ENCODE measurements at regions not wholly inside any gene's neighbourhood (a gene's known extent, or its start where the extent isn't known, plus 50 kb on each side); places are given as distances from the start of the nearest gene placed in this dataset.

GRCh38 chr12:16135323-16135722 lies 142.2 kb downstream of the SLC15A5 start:
- H2BK12ac ChIP-seq (ENCODE audit: low read depth, low read length) = no peak overlapping the region
- no peaks in the 10 kb centered on the region for H3K79me2 ChIP-seq (ENCODE audit: control insufficient read depth in 1 of 2, insufficient read depth in 2 of 2, low read length in 2 of 2)
- no peaks in the 10 kb centered on the region for H4K20me1 ChIP-seq (replicated peaks in 1 of 2; ENCODE audit: control insufficient read depth in 1 of 2, insufficient read depth in 2 of 2, low read length in 2 of 2)
- no peak overlapping the region for H2BK120ac ChIP-seq (replicated peaks; ENCODE audit: low read depth, low read length)
- no peak overlapping the region for H3K14ac ChIP-seq (ENCODE audit: insufficient read length)
- no peak overlapping the region for H3K4ac ChIP-seq (replicated peaks; ENCODE audit: insufficient read length, low read depth, low read length)
- no peak overlapping the region for H3K23ac ChIP-seq (ENCODE audit: insufficient read length)
- DNase-seq (ENCODE audit: low read depth in 1 of 2, low spot score in 2 of 2) (no peak), FAIRE-seq (no peak)
- peaks cover 0 to 12% of the 10 kb centered on the region in 2 experiments; a peak in 2 of 4 replicates for H3K9me3 ChIP-seq (ENCODE audit: insufficient read depth in 2 of 2, low read depth in 1 of 2, low read length in 1 of 2)
- no peak overlapping the region for H3K56ac ChIP-seq (replicated peaks; ENCODE audit: insufficient read length, low read depth, low read length)
- H2BK20ac ChIP-seq (ENCODE audit: low read length) = no peak overlapping the region
- H4K8ac ChIP-seq (ENCODE audit: extremely low read depth, insufficient read depth, low read length) = no peak overlapping the region
- no peak overlapping the region for H2AFZ ChIP-seq (ENCODE audit: low read length)
- H4K5ac ChIP-seq (ENCODE audit: insufficient read length, low read depth, low read length) = no peak overlapping the region
- H3K79me1 ChIP-seq (ENCODE audit: low read depth, low read length) = no peaks in the 10 kb centered on the region
- CTCF ChIA-PET (ENCODE audit: partially characterized antibody) = interaction anchor here (0.6 to 1.0 kb wide), 2 partner anchors 13 to 194 kb away, joined by 3 to 4 read pairs; no protein-coding TSS in a partner anchor
- no peak overlapping the region for H4K91ac ChIP-seq (replicated peaks; ENCODE audit: insufficient read length, low read length)
- H3K9ac ChIP-seq (replicated peaks in 1 of 4; ENCODE audit: extremely low read depth in 1 of 4, low read depth in 3 of 4, low read length in 3 of 4) = no peak overlapping the region
- no peak overlapping the region for H3K4me2 ChIP-seq (ENCODE audit: insufficient read depth in 1 of 2, low read depth in 2 of 2, low read length in 2 of 2)
- no peaks in the 10 kb centered on the region for H3K4me1 ChIP-seq (replicated peaks in 1 of 4; ENCODE audit: control insufficient read depth in 3 of 4, insufficient read depth in 4 of 4, low read length in 3 of 4)
- no peaks in the 10 kb centered on the region for H3K27me3 ChIP-seq (replicated peaks in 1 of 4; ENCODE audit: control insufficient read depth in 3 of 4, extremely low read depth in 1 of 4, insufficient read depth in 3 of 4, low read length in 3 of 4)
- H3K4me3 ChIP-seq (ENCODE audit: extremely low read depth in 1 of 4, insufficient read depth in 2 of 4, low read depth in 3 of 4, low read length in 4 of 4) = no peak overlapping the region
- no peaks in the 10 kb centered on the region for H3K23me2 ChIP-seq (ENCODE audit: low read depth, low read length)
- H3K18ac ChIP-seq (ENCODE audit: extremely low read depth, low read length) = no peak overlapping the region
- no peaks in the 10 kb centered on the region for H3K36me3 ChIP-seq (ENCODE audit: control insufficient read depth in 2 of 4, insufficient read depth in 4 of 4, low read length in 3 of 4)
- WGBS, 2 experiments (ENCODE audit: extremely low coverage in 1 of 2, insufficient coverage in 1 of 2, insufficient read length in 1 of 2, insufficient replicate concordance in 2 of 2, low coverage in 1 of 2, low lambda C conversion rate in 2 of 2, missing lambda C conversion rate in 1 of 2) = 93% methylated on average over 2 of the region's 2 CpGs; no CpG with 5 or more reads in 1 of the 2 experiments
- POLR2A ChIA-PET (ENCODE audit: partially characterized antibody) = no interaction called here
- TF ChIP-seq FOSL1 (IDR thresholded peaks at IDR 0.05; ENCODE audit: insufficient read depth, low read depth, low read length) (no peak), SIRT6 (IDR thresholded peaks at IDR 0.05; ENCODE audit: low read length) (no peak), SP1 (IDR thresholded peaks at IDR 0.05; ENCODE audit: low read depth, low read length) (no peak), TBP (IDR thresholded peaks at IDR 0.05; ENCODE audit: low read depth, low read length) (no peak), CBX8 (IDR thresholded peaks at IDR 0.05; ENCODE audit: borderline replicate concordance, low read depth, low read length) (no peak)
- no peak overlapping the region for H2BK5ac ChIP-seq (ENCODE audit: low read depth, low read length)
- H2BK15ac ChIP-seq (ENCODE audit: low read length) = no peak overlapping the region
- no peak overlapping the region for H3K27ac ChIP-seq (ENCODE audit: low read depth, low read length)
- no peak overlapping the region for H2AK5ac ChIP-seq (ENCODE audit: low read depth, low read length)
